ENCODE measurements at regions not wholly inside any gene's neighbourhood (a gene's known extent, or its start where the extent isn't known, plus 50 kb on each side); places are given as distances from the start of the nearest gene placed in this dataset.

DNA sequence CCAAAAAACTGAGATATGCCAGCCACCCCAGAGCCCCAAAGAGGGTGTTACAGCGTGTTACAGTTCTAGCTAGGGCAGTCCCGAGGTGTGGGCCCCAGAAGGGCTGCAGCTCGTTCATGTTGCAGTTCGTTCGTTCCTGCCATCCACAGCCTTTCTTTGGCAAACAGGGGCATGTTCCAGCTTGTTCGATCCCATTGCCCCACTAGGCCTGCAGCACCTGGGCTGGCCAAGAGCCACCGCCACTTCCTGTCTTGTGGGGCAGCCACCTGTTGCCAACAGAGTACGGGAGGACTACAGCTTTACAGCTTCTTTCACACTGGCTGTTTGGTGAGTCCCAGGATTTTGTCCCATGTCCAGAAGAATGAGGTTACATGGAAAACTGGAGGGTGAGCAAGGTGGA, 198.1 kb downstream of the MMUT start:
- Histone ChIP-seq H3K27me3 (replicated peaks; ENCODE audit: insufficient read depth) (no peaks in the 10 kb centered on the region), H3K9me3 (no peaks in the 10 kb centered on the region), H3K27ac (no peak overlapping the region), H3K36me3 (no peaks in the 10 kb centered on the region), H3K4me3 (no peak overlapping the region), H3K4me1 (replicated peaks) (no peaks in the 10 kb centered on the region)
- TF ChIP-seq POLR2AphosphoS5 (IDR thresholded peaks at IDR 0.05), result no peak
- TF ChIP-seq, protein P1, sequence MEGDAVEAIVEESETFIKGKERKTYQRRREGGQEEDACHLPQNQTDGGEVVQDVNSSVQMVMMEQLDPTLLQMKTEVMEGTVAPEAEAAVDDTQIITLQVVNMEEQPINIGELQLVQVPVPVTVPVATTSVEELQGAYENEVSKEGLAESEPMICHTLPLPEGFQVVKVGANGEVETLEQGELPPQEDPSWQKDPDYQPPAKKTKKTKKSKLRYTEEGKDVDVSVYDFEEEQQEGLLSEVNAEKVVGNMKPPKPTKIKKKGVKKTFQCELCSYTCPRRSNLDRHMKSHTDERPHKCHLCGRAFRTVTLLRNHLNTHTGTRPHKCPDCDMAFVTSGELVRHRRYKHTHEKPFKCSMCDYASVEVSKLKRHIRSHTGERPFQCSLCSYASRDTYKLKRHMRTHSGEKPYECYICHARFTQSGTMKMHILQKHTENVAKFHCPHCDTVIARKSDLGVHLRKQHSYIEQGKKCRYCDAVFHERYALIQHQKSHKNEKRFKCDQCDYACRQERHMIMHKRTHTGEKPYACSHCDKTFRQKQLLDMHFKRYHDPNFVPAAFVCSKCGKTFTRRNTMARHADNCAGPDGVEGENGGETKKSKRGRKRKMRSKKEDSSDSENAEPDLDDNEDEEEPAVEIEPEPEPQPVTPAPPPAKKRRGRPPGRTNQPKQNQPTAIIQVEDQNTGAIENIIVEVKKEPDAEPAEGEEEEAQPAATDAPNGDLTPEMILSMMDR (IDR thresholded peaks at IDR 0.05), result no peak
- no peak for TF ChIP-seq POLR2A (IDR thresholded peaks at IDR 0.05)
- intact Hi-C loops (cut with DNase I), result no loop called here
- no peak for DNase-seq (ENCODE audit: low spot score)
- WGBS, result 60% methylated on average over 8 of the region's 8 CpGs

DNA sequence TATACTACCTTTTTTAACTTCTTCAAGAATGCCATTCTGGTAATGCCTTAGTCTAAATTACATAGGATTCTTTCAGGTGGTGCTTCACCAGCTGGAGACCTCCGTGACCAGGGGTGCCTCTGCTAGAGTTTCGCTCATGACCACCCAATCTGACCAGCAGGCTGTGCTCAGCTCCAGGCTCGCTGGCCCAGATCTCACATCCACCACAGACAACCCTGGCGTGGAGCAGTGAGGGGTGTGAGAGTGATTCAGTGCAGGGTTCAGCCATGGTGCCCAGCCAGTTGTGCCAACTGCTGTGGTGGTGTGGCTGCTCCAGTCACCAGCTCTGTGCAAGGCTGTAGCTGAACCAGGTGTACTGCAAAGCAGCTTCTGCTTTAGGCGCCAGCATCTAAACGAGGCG, 198.6 kb downstream of the MMUT start:
- intact Hi-C loops (cut with DNase I), result no loop called here
- H3K9me3 ChIP-seq, result no peaks in the 10 kb centered on the region
- no peak for DNase-seq (ENCODE audit: low spot score)
- H3K36me3 ChIP-seq, result no peaks in the 10 kb centered on the region
- no peaks in the 10 kb centered on the region for H3K4me1 ChIP-seq (replicated peaks)
- H3K27ac ChIP-seq, result no peak overlapping the region
- H3K27me3 ChIP-seq (replicated peaks; ENCODE audit: insufficient read depth), result no peaks in the 10 kb centered on the region
- no peak overlapping the region for H3K4me3 ChIP-seq
- no peak for TF ChIP-seq POLR2AphosphoS5 (IDR thresholded peaks at IDR 0.05)
- TF ChIP-seq, protein P1 (IDR thresholded peaks at IDR 0.05), result no peak
- TF ChIP-seq POLR2A (IDR thresholded peaks at IDR 0.05), result no peak
- 86% methylated on average over 6 of the region's 7 CpGs for WGBS

DNA sequence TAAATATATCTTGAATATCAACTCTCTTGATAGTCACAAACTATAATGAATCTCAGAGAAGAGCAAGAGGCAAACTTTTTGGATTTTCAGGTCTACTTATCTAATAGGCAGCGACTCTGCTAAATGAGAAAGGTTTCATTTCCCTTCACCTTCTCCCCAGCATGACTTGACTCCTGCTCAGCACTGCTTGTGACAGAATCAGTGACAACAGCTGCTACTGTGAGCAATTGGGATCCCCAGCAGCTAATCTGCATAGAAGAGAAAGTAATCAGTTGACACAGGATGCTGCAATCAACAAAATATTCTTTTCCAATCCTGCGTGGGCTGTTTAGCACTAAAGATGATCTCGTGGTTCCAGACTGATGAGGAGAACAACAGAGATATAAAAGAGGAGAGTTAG, 205.5 kb downstream of the MMUT start:
- intact Hi-C loops (cut with DNase I), result no loop called here
- 50% methylated on average over 3 of the region's 3 CpGs for WGBS
- Histone ChIP-seq H3K9me3 (no peaks in the 10 kb centered on the region), H3K36me3 (no peaks in the 10 kb centered on the region), H3K4me1 (replicated peaks) (no peaks in the 10 kb centered on the region), H3K27me3 (replicated peaks; ENCODE audit: insufficient read depth) (no peaks in the 10 kb centered on the region), H3K4me3 (no peak overlapping the region), H3K27ac (no peak overlapping the region)
- TF ChIP-seq, protein P1 (IDR thresholded peaks at IDR 0.05), result no peak
- no peak for TF ChIP-seq POLR2A (IDR thresholded peaks at IDR 0.05)
- DNase-seq (ENCODE audit: low spot score), result no peak

DNA sequence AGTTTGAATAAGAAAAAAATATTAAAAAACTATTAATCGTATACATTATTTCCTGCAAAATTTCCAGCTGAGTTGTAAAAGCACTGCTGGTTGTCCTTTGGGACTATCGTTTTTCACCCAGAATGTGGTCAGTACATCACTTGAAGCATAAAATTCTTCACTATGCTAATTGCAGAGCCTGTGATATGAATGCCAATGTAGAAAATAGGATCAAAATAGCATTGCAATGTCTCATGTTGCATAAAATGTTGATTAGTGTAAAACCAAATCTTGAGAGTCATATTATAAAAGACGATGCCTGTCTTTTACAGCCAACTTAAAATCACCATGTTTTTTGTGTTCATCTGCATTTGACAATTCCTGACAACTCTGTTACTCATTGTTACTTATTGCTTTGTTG, 207.7 kb downstream of the MMUT start:
- intact Hi-C loops (cut with DNase I), result no loop called here
- TF ChIP-seq POLR2AphosphoS5 (IDR thresholded peaks at IDR 0.05) (no peak), POLR2A (IDR thresholded peaks at IDR 0.05) (no peak)
- TF ChIP-seq, protein P1 (IDR thresholded peaks at IDR 0.05), result no peak
- no peak for DNase-seq (ENCODE audit: low spot score)
- Histone ChIP-seq H3K27ac (no peak overlapping the region), H3K36me3 (no peaks in the 10 kb centered on the region), H3K9me3 (no peaks in the 10 kb centered on the region), H3K4me1 (replicated peaks) (no peaks in the 10 kb centered on the region), H3K4me3 (no peak overlapping the region), H3K27me3 (replicated peaks; ENCODE audit: insufficient read depth) (no peaks in the 10 kb centered on the region)
- WGBS, result 91% methylated on average over 3 of the region's 3 CpGs

DNA sequence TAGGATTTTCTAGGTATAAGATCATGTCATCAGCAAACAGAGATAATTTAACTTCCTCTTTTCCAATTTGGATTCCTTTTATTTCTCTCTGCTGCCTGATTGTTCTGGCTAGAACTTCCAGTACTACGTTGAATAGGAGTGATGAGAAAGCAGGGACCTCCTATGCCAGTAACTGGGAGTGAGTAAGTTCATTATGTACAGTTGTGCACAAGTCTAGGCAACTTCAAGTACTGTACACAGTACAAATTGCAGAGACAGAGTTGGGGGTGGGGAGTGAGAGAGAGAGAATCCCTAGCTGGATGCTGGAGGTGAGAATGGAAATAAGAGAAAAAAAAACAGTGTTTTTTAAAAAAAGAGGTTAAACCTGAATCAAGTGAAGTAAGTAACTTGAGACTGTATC, 210.2 kb downstream of the MMUT start:
- Histone ChIP-seq H3K27me3 (replicated peaks; ENCODE audit: insufficient read depth) (no peaks in the 10 kb centered on the region), H3K36me3 (no peaks in the 10 kb centered on the region), H3K4me1 (replicated peaks) (no peaks in the 10 kb centered on the region), H3K27ac (no peak overlapping the region), H3K4me3 (no peak overlapping the region), H3K9me3 (no peaks in the 10 kb centered on the region)
- no peak for TF ChIP-seq POLR2AphosphoS5 (IDR thresholded peaks at IDR 0.05)
- no peak for TF ChIP-seq POLR2A (IDR thresholded peaks at IDR 0.05)
- TF ChIP-seq, protein P1 (IDR thresholded peaks at IDR 0.05), result no peak
- DNase-seq (ENCODE audit: low spot score), result no peak
- WGBS, result 23% methylated on average over 1 of the region's 1 CpG
- intact Hi-C loops (cut with DNase I), result no loop called here

Data from prostate gland (tissue), 2 donors.